ENCODE measurements at regions not wholly inside any gene's neighbourhood (a gene's known extent, or its start where the extent isn't known, plus 50 kb on each side); places are given as distances from the start of the nearest gene placed in this dataset.

GRCh38 chrX:43510209-43510608 lies 145.9 kb upstream of the MAOA start:
- Mint-ChIP-seq H3K27ac (no peak overlapping the region), H3K27me3 (no peaks in the 10 kb centered on the region), H3K4me1 (ENCODE audit: low read depth) (no peaks in the 10 kb centered on the region), H3K9me3 (no peaks in the 10 kb centered on the region), H3K36me3 (no peaks in the 10 kb centered on the region), H3K4me3 (no peak overlapping the region)
- DNase-seq, result no peak
- ChIA-PET POLR2A (no interaction called here), CTCF (no interaction called here)
- intact Hi-C loops (cut with micrococcal nuclease), result no loop called here

DNA sequence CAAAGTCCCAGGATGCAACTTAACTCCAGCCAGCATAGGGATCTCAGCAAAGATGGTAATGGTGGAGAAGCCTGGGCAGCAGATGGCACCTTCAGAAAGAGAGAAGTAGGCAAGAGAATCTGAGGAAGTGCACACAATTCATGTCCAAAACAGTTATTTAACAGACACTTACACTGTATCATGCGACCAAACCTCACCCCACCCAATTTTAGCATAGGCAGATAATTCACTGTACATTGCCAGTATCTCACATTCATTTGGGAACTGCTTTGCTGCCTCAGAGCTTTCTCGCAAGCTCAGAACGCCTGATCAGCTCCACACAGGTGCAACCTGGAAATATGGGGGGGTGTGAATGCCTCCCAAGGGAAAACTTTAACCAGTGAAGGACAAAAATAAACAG lies 143.0 kb upstream of the MAOA start:
- POLR2A ChIA-PET, result no interaction called here
- Mint-ChIP-seq H3K27ac (no peak overlapping the region), H3K4me3 (no peak overlapping the region), H3K27me3 (no peaks in the 10 kb centered on the region), H3K36me3 (no peaks in the 10 kb centered on the region), H3K9me3 (no peaks in the 10 kb centered on the region), H3K4me1 (ENCODE audit: low read depth) (no peaks in the 10 kb centered on the region)
- CTCF ChIA-PET, result no interaction called here
- intact Hi-C loops (cut with micrococcal nuclease), result no loop called here
- DNase-seq, result no peak

DNA sequence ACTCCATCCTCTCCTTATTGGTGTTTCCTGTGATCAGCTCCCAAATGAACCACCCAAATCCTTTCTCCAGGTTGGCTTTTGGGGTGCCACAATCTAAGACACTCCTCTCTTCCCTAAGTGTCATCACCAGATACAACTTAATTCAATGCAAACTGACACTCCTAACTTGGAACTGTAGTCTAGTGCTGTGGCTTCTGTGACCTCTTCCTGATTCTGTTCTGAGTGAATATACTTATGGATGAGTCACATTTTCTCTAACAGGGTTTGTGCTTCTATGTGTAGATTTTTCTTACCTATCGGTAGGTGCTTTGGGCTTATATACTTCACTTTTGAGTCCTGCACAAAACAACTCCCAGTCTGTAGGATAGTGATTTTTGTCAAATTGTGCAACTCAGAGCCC lies 141.3 kb upstream of the MAOA start:
- Mint-ChIP-seq H3K4me1 (ENCODE audit: low read depth) (no peaks in the 10 kb centered on the region), H3K4me3 (no peak overlapping the region), H3K27ac (no peak overlapping the region), H3K9me3 (no peaks in the 10 kb centered on the region), H3K27me3 (no peaks in the 10 kb centered on the region), H3K36me3 (no peaks in the 10 kb centered on the region)
- no peak for DNase-seq
- CTCF ChIA-PET, result no interaction called here
- POLR2A ChIA-PET, result no interaction called here
- intact Hi-C loops (cut with micrococcal nuclease), result no loop called here

GRCh38 chrX:43522582-43522981 lies 133.5 kb upstream of the MAOA start:
- intact Hi-C loops (cut with micrococcal nuclease), result no loop called here
- Mint-ChIP-seq H3K36me3 (no peaks in the 10 kb centered on the region), H3K27ac (no peak overlapping the region), H3K9me3 (no peaks in the 10 kb centered on the region), H3K4me1 (ENCODE audit: low read depth) (no peaks in the 10 kb centered on the region), H3K27me3 (no peaks in the 10 kb centered on the region), H3K4me3 (no peak overlapping the region)
- DNase-seq, result no peak
- POLR2A ChIA-PET, result no interaction called here
- CTCF ChIA-PET, result no interaction called here

GRCh38 chrX:43525901-43526610 lies 130.0 kb upstream of the MAOA start:
- H3K4me3 Mint-ChIP-seq, result no peak overlapping the region
- H3K9me3 Mint-ChIP-seq, result no peaks in the 10 kb centered on the region
- intact Hi-C loops (cut with micrococcal nuclease), result no loop called here
- ChIA-PET CTCF (no interaction called here), POLR2A (no interaction called here)
- no peak overlapping the region for H3K27ac Mint-ChIP-seq
- H3K4me1 Mint-ChIP-seq (ENCODE audit: low read depth), result peaks cover 1% of the 10 kb centered on the region
- H3K27me3 Mint-ChIP-seq, result no peaks in the 10 kb centered on the region
- H3K36me3 Mint-ChIP-seq, result no peaks in the 10 kb centered on the region
- DNase-seq, result no peak

DNA sequence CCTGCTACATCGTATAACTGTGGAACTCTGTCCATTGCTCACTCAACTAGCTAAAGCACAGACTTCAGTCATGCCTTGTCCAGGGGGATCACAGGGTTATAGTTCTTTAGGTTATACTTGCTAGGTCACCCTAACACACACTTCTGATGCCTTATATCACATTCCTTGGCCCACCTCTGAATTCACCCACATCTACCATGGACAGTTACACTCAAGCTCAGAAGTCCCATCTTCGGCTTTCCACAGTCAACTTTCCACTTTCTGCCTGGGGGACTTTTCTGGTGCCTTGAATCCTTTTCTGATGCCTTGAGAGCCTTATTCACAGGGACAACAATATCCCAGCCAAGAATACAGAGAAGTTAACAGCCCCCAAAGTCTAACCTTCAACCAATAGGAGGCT lies 129.2 kb upstream of the MAOA start:
- no peaks in the 10 kb centered on the region for H3K36me3 Mint-ChIP-seq
- H3K27me3 Mint-ChIP-seq, result no peaks in the 10 kb centered on the region
- DNase-seq, result no peak
- CTCF ChIA-PET, result interaction anchor here (0.8 kb wide), 1 partner anchor 177 kb away, joined by 3 read pairs; no protein-coding TSS in a partner anchor
- no peaks in the 10 kb centered on the region for H3K9me3 Mint-ChIP-seq
- no peak overlapping the region for H3K27ac Mint-ChIP-seq
- POLR2A ChIA-PET, result no interaction called here
- H3K4me1 Mint-ChIP-seq (ENCODE audit: low read depth), result peaks cover 8% of the 10 kb centered on the region
- intact Hi-C loops (cut with micrococcal nuclease), result no loop called here
- H3K4me3 Mint-ChIP-seq, result no peak overlapping the region

DNA sequence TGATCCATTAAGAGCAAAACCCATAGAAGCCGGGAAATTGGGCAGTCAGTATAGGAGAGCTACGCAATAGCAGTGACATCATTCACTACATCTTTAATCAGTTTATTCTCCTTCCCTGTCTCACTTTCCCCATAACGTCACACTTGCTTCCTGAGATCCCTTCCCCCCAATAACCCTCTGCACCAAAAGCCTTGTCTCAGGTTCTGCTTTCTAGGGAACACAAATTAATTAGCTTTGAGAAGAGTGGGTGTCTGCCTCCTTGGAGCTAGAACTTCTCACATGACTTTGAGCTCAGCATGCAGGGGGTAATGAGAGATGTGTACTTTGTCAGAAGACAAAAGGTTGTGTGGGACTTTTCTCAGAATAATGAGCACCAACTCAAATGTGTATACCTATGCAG lies 128.3 kb upstream of the MAOA start:
- no peak overlapping the region for H3K4me3 Mint-ChIP-seq
- no peak overlapping the region for H3K27ac Mint-ChIP-seq
- peaks cover 8% of the 10 kb centered on the region for H3K4me1 Mint-ChIP-seq (ENCODE audit: low read depth)
- no peaks in the 10 kb centered on the region for H3K9me3 Mint-ChIP-seq
- no peak for DNase-seq
- intact Hi-C loops (cut with micrococcal nuclease), result no loop called here
- ChIA-PET CTCF (no interaction called here), POLR2A (no interaction called here)
- no peaks in the 10 kb centered on the region for H3K27me3 Mint-ChIP-seq
- H3K36me3 Mint-ChIP-seq, result no peaks in the 10 kb centered on the region

DNA sequence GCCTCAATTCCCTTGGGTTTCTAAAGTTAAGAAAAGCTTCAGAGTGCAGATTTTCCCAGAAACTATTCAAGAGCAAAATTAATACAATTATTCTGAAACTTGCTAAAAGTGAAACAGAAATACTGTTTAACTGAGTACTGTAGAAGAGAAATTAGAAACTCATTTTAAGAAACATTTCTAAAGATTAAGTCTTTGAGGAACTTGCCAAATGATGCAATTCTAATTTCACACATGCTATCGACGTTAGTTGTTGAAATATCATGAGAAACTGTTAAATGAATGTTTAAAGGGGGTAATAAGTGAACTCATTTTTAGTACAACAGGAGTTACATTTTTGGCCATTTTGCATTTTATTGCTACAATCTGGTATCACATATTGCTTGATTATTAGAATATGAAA lies 125.3 kb upstream of the MAOA start:
- no peak for DNase-seq
- Mint-ChIP-seq H3K4me1 (ENCODE audit: low read depth) (peaks cover 8% of the 10 kb centered on the region), H3K27ac (no peak overlapping the region), H3K36me3 (no peaks in the 10 kb centered on the region), H3K9me3 (peaks cover 11% of the 10 kb centered on the region), H3K4me3 (no peak overlapping the region), H3K27me3 (no peaks in the 10 kb centered on the region)
- ChIA-PET POLR2A (no interaction called here), CTCF (no interaction called here)
- intact Hi-C loops (cut with micrococcal nuclease), result no loop called here

GRCh38 chrX:43540318-43540717 lies 115.8 kb upstream of the MAOA start:
- Mint-ChIP-seq H3K27me3 (no peaks in the 10 kb centered on the region), H3K36me3 (no peaks in the 10 kb centered on the region), H3K4me1 (ENCODE audit: low read depth) (no peaks in the 10 kb centered on the region), H3K4me3 (no peak overlapping the region), H3K9me3 (no peaks in the 10 kb centered on the region), H3K27ac (no peak overlapping the region)
- CTCF ChIA-PET, result no interaction called here
- intact Hi-C loops (cut with micrococcal nuclease), result no loop called here
- POLR2A ChIA-PET, result no interaction called here
- no peak for DNase-seq

DNA sequence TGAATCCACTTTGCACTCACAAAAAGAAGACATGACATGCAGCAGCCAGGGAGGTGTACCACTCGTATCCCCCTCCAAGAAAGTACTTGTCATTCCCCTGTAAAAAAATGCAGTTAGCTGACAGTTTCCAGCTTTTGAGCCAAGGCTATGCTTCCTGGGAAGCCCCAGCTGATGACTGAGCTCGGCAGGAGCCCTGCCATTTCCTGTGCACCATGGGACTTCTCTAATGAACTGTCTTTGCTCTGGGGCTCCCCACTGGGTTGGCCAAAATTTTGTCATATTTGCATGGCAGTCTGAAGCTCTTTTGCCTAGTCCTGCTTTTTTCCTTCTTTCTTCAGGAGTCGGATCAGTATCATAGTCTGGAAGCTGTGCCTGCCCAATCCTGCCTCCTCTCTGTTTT lies 104.5 kb upstream of the MAOA start:
- Mint-ChIP-seq H3K27me3 (no peaks in the 10 kb centered on the region), H3K27ac (no peak overlapping the region), H3K4me3 (no peak overlapping the region), H3K4me1 (ENCODE audit: low read depth) (no peaks in the 10 kb centered on the region), H3K36me3 (no peaks in the 10 kb centered on the region), H3K9me3 (no peaks in the 10 kb centered on the region)
- DNase-seq, result no peak
- CTCF ChIA-PET, result no interaction called here
- POLR2A ChIA-PET, result no interaction called here
- intact Hi-C loops (cut with micrococcal nuclease), result no loop called here

DNA sequence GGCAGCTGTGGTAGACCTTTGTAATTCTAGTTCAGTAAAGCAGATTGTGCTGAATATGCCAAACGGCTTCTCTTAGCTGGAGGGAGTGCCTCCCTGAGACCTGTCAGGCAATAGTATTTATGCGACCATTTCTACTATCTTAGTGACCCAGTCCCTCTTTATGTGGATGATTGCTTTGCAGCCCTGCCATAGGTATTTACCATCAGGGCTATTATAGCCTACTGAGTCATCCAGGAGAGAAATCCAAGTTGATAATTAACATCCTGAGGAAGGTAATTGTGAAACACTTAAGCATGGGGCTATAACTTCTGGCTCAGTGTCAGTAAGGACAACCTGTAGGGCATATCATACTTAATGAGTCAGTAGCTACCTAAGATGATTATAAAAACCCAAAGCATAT lies 103.9 kb upstream of the MAOA start:
- no peak overlapping the region for H3K4me3 Mint-ChIP-seq
- H3K27me3 Mint-ChIP-seq, result no peaks in the 10 kb centered on the region
- intact Hi-C loops (cut with micrococcal nuclease), result no loop called here
- no peaks in the 10 kb centered on the region for H3K36me3 Mint-ChIP-seq
- no peaks in the 10 kb centered on the region for H3K9me3 Mint-ChIP-seq
- no peaks in the 10 kb centered on the region for H3K4me1 Mint-ChIP-seq (ENCODE audit: low read depth)
- ChIA-PET CTCF (no interaction called here), POLR2A (no interaction called here)
- no peak for DNase-seq
- no peak overlapping the region for H3K27ac Mint-ChIP-seq

- ChIA-PET POLR2A (no interaction called here), CTCF (no interaction called here)
- Mint-ChIP-seq H3K27me3 (no peaks in the 10 kb centered on the region), H3K4me3 (no peak overlapping the region), H3K4me1 (ENCODE audit: low read depth) (no peaks in the 10 kb centered on the region), H3K36me3 (no peaks in the 10 kb centered on the region), H3K27ac (no peak overlapping the region), H3K9me3 (no peaks in the 10 kb centered on the region)
- DNase-seq, result no peak
- intact Hi-C loops (cut with micrococcal nuclease), result no loop called here
These were observed 103.4 kb upstream of the MAOA start for GRCh38 chrX:43552703-43553102.

- no peak overlapping the region for H3K4me3 Mint-ChIP-seq
- no peak overlapping the region for H3K27ac Mint-ChIP-seq
- H3K36me3 Mint-ChIP-seq, result no peaks in the 10 kb centered on the region
- POLR2A ChIA-PET, result no interaction called here
- no peak for DNase-seq
- no peaks in the 10 kb centered on the region for H3K4me1 Mint-ChIP-seq (ENCODE audit: low read depth)
- H3K27me3 Mint-ChIP-seq, result no peaks in the 10 kb centered on the region
- CTCF ChIA-PET, result no interaction called here
- intact Hi-C loops (cut with micrococcal nuclease), result no loop called here
- H3K9me3 Mint-ChIP-seq, result no peaks in the 10 kb centered on the region
These were observed 102.8 kb upstream of the MAOA start for GRCh38 chrX:43553257-43553656.
